ENCODE measurements at regions not wholly inside any gene's neighbourhood (a gene's known extent, or its start where the extent isn't known, plus 50 kb on each side); places are given as distances from the start of the nearest gene placed in this dataset.
"Not testable (repeated sequence)": the region's sequence is repeated elsewhere in the genome, so short reads cannot be mapped to it uniquely, and the experiment has no call there.

DNA sequence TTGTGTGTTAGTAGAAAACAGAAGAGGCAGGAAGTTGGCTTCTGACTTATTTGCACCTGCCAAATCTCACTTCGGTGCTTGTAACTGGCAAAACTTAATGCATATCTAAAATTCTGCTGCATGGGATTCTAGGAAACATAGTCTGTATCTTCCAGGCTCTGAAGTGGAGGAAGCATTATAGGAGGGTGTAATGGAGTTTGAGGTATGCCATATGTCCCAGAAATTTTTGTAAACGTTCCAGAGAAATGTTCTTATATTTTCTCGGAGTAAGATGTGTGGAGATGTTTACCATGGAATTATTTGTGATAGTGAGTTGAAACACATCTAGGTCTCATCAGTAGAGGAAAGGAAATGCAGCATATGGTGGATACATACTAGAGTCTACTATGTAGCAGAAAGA lies 1329.0 kb upstream of the NUDT12 start:
- Mint-ChIP-seq H3K9me3 (ENCODE audit: low read depth) (peaks cover 6% of the 10 kb centered on the region), H3K27ac (no peak overlapping the region), H3K4me1 (no peaks in the 10 kb centered on the region), H3K4me3 (no peak overlapping the region), H3K27me3 (no peaks in the 10 kb centered on the region), H3K36me3 (ENCODE audit: low read depth) (no peaks in the 10 kb centered on the region)
- no peak for DNase-seq
- ChIA-PET POLR2A (no interaction called here), CTCF (no interaction called here)
- intact Hi-C loops (cut with DNase I, micrococcal nuclease), result no loop called here
- no peak for ATAC-seq

DNA sequence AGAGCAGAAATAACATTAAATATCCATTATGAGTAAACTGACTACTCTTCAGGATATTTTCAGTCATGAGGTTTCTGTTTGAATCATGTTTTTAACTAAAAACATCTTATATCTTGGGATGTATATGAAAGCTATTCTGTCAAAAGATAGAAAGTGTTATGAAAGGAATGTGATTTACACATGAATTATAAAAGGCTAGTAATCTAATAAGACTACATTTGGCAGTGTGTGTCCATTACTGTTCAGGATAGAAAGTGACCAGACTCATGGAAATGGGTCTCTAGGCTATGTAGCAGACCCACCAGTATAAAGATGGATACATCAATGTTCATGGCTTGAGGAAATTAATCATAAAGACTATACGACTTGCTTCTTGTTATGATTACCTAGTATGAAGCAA lies 1328.2 kb upstream of the NUDT12 start:
- ATAC-seq (no peak), DNase-seq (no peak)
- Mint-ChIP-seq H3K27ac (no peak overlapping the region), H3K9me3 (ENCODE audit: low read depth) (peaks cover 8% of the 10 kb centered on the region), H3K27me3 (no peaks in the 10 kb centered on the region), H3K4me3 (no peak overlapping the region), H3K4me1 (no peaks in the 10 kb centered on the region), H3K36me3 (ENCODE audit: low read depth) (no peaks in the 10 kb centered on the region)
- intact Hi-C loops (cut with DNase I, micrococcal nuclease), result no loop called here
- CTCF ChIA-PET, result no interaction called here
- POLR2A ChIA-PET, result no interaction called here

DNA sequence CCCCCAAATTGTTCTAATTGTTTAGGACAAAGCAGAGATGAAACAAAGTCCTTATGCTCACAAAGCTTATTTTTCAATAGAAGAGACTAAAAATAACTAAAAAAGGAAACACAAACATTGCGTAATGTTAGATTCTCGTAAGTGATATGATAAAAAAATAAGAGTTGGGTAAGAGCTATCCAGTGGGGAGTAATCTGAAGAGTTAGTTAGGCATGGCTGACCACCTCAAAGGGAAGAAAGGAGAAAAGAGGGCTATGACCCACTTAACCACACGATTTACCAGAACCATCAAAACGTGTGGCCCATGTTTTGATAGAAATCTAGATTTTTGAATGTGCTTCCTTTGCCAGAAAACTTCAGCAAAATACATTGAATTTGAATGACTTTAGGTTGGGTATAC lies 1296.8 kb upstream of the NUDT12 start:
- ATAC-seq (no peak), DNase-seq (no peak)
- intact Hi-C loops (cut with DNase I, micrococcal nuclease), result no loop called here
- POLR2A ChIA-PET, result no interaction called here
- no peak overlapping the region for H3K4me3 Mint-ChIP-seq
- CTCF ChIA-PET, result no interaction called here
- no peak overlapping the region for H3K27ac Mint-ChIP-seq
- H3K9me3 Mint-ChIP-seq (ENCODE audit: low read depth), result peaks cover 12% of the 10 kb centered on the region
- H3K27me3 Mint-ChIP-seq, result no peaks in the 10 kb centered on the region
- no peaks in the 10 kb centered on the region for H3K36me3 Mint-ChIP-seq (ENCODE audit: low read depth)
- no peaks in the 10 kb centered on the region for H3K4me1 Mint-ChIP-seq

DNA sequence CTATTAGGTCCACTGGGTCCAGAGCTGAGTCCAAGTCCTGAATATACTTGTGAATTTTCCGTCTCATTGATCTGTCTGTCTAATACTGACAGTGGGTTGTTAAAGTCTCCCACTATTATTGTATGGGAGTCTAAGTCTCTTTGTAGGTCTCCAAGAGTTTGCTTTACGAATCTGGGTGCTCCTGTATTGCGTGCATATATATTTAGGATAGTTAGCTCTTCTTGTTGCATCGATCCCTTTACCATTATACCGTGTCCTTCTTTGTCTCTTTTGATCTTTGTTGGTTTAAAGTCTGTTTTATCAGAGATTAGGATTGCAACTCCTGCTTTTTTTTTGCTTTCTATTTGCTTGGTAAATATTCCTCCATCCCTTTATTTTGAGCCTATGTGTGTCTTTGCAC lies 1289.5 kb upstream of the NUDT12 start:
- ATAC-seq; POLR2A ChIA-PET; H3K36me3 Mint-ChIP-seq (ENCODE audit: low read depth); intact Hi-C loops (cut with DNase I, micrococcal nuclease); DNase-seq; CTCF ChIA-PET; H3K27me3 Mint-ChIP-seq; H3K4me3 Mint-ChIP-seq; H3K27ac Mint-ChIP-seq; H3K4me1 Mint-ChIP-seq: not testable (repeated sequence)
- peaks cover 22% of the 10 kb centered on the region for H3K9me3 Mint-ChIP-seq (ENCODE audit: low read depth)

DNA sequence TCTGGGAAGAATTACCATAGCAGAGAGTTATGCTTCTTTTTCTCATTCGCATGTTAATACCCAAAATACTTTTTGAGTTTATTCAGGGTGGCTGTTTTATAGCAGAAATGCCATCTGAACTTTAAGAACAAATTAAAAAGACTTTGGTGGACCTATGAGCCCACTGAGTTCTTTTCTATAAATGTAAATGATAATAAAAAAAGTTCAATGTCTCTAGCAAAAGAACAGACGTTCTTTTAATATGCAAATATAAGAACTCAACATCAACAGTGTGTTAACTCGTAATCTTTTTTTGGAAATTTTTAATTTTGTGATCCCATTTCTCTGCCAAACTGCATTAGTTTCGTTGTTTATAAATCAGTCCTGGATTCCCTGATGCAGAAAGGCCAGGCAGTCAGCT lies 1283.0 kb upstream of the NUDT12 start:
- intact Hi-C loops (cut with DNase I, micrococcal nuclease), result loop anchor here in 1 of 2 experiments (10.0 kb wide), 1 partner anchor 631 kb away; no protein-coding TSS in a partner anchor
- DNase-seq (no peak), ATAC-seq (no peak)
- Mint-ChIP-seq H3K36me3 (ENCODE audit: low read depth) (no peaks in the 10 kb centered on the region), H3K4me1 (no peaks in the 10 kb centered on the region), H3K27ac (no peak overlapping the region), H3K4me3 (no peak overlapping the region), H3K9me3 (ENCODE audit: low read depth) (peaks cover 4% of the 10 kb centered on the region), H3K27me3 (no peaks in the 10 kb centered on the region)
- CTCF ChIA-PET, result no interaction called here
- POLR2A ChIA-PET, result no interaction called here

DNA sequence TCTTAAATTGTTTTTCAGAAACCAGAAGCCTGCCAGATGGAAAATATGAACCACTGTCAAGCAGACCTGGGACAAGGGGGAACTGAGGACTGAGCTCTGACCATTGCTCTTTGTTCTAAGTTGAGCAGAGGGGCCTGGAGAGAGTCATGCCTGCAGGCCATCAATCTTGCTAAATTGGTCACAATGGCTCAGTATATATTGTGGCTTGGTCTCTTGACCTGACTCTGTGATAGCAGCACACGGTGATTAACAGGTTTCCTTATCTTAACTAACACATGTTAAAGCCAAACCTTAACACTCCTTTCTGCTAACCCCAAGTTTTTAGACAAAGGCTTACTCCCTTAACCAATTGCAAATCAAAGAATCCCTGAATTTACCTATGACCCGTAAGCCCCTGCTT lies 1281.2 kb upstream of the NUDT12 start:
- ChIA-PET POLR2A (no interaction called here), CTCF (no interaction called here)
- no peak for DNase-seq
- no peak for ATAC-seq
- Mint-ChIP-seq H3K4me1 (no peaks in the 10 kb centered on the region), H3K4me3 (no peak overlapping the region), H3K36me3 (ENCODE audit: low read depth) (no peaks in the 10 kb centered on the region), H3K9me3 (ENCODE audit: low read depth) (peaks cover 4% of the 10 kb centered on the region), H3K27ac (no peak overlapping the region), H3K27me3 (no peaks in the 10 kb centered on the region)
- intact Hi-C loops (cut with DNase I, micrococcal nuclease), result loop anchor here in 1 of 2 experiments (10.0 kb wide), 1 partner anchor 629 kb away; no protein-coding TSS in a partner anchor

DNA sequence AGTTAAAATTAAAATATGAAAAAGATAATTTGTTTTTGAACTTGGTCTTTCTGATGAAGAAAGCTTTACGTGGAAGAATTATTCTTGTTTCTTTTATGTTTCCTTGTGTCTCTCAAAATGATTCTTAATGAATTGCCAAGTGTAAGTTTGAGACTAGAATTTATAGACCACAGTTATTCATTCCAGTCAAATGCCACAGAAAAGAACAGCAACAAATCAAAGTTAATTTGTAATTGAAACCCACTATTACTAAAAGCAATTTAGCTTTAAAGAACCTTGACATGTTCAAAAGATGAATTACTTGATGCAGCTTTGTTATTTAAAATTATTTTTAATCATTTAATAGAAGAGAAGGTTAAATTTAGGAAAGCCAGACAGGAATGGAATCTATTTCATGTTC lies 1277.7 kb upstream of the NUDT12 start:
- Mint-ChIP-seq H3K27ac (no peak overlapping the region), H3K9me3 (ENCODE audit: low read depth) (peaks cover 7% of the 10 kb centered on the region), H3K27me3 (no peaks in the 10 kb centered on the region), H3K36me3 (ENCODE audit: low read depth) (no peaks in the 10 kb centered on the region), H3K4me1 (no peaks in the 10 kb centered on the region), H3K4me3 (no peak overlapping the region)
- intact Hi-C loops (cut with DNase I, micrococcal nuclease), result loop anchor here in 1 of 2 experiments (10.0 kb wide), 1 partner anchor 625 kb away; no protein-coding TSS in a partner anchor
- DNase-seq (no peak), ATAC-seq (no peak)
- POLR2A ChIA-PET, result no interaction called here
- CTCF ChIA-PET, result no interaction called here

DNA sequence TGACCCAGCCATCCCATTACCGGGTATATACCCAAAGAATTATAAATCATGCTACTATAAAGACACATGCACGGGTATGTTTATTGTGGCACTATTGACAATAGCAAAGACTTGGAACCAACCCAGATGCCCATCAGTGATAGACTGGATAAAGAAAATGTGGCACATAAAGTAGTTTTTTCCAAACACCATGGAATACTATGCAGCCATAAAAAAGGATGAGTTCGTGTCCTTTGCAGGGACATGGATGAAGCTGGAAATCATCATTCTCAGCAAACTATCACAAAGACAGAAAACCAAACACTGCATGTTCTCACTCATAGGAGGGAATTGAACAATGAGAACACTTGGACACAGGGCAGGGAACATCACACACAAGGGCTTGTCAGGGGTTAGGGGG lies 1268.9 kb upstream of the NUDT12 start:
- DNase-seq; ATAC-seq; H3K36me3 Mint-ChIP-seq (ENCODE audit: low read depth); POLR2A ChIA-PET; H3K27me3 Mint-ChIP-seq; CTCF ChIA-PET; H3K27ac Mint-ChIP-seq; H3K4me3 Mint-ChIP-seq; intact Hi-C loops (cut with DNase I, micrococcal nuclease); H3K4me1 Mint-ChIP-seq: not testable (repeated sequence)
- peaks cover 12% of the 10 kb centered on the region for H3K9me3 Mint-ChIP-seq (ENCODE audit: low read depth)

DNA sequence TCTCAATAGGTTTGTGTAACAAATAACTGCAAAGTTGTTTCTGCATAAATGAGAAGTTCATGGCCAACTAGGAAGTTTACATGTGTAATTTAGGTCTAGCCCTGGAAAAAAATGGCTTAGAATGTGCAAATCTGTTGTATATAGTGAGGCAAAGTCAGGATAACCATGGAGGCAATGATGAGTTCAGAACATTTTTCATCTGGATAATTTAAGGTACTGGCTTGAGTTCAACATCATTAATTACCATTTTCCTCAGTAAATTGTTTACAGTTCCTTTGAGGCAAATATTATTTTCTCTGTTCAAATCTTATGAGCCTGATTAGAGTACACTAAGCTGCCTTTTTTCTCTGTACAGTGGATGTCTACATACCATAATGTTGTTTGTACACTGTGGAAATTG lies 1259.0 kb upstream of the NUDT12 start:
- H3K4me3 Mint-ChIP-seq, result no peak overlapping the region
- no peaks in the 10 kb centered on the region for H3K27me3 Mint-ChIP-seq
- ChIA-PET POLR2A (no interaction called here), CTCF (no interaction called here)
- ATAC-seq (no peak), DNase-seq (no peak)
- peaks cover 4% of the 10 kb centered on the region for H3K9me3 Mint-ChIP-seq (ENCODE audit: low read depth)
- intact Hi-C loops (cut with DNase I, micrococcal nuclease), result no loop called here
- no peak overlapping the region for H3K27ac Mint-ChIP-seq
- H3K4me1 Mint-ChIP-seq, result no peaks in the 10 kb centered on the region
- no peaks in the 10 kb centered on the region for H3K36me3 Mint-ChIP-seq (ENCODE audit: low read depth)

DNA sequence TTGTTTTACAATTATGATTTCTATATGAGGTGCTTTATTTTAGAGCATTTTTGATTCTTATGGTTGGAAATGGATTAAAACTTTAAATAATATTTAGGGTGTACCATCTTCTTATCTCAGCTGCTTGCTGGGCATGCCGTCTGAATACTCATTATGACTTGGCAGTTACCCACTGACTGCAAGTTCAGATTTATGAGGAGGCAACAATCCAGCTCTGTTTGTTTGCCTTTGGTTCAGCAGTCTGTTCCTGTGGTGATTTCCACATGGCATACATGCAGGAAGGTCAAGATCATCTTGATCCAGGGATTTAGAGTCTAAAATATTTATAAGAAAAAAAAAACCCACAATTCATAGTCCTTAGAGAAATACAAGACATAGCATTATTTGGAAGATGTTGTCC lies 1254.5 kb upstream of the NUDT12 start:
- Mint-ChIP-seq H3K9me3 (ENCODE audit: low read depth) (no peaks in the 10 kb centered on the region), H3K4me3 (no peak overlapping the region), H3K4me1 (no peaks in the 10 kb centered on the region), H3K27me3 (no peaks in the 10 kb centered on the region), H3K36me3 (ENCODE audit: low read depth) (no peaks in the 10 kb centered on the region), H3K27ac (no peak overlapping the region)
- intact Hi-C loops (cut with DNase I, micrococcal nuclease), result no loop called here
- CTCF ChIA-PET, result no interaction called here
- no peak for ATAC-seq
- POLR2A ChIA-PET, result no interaction called here
- no peak for DNase-seq

DNA sequence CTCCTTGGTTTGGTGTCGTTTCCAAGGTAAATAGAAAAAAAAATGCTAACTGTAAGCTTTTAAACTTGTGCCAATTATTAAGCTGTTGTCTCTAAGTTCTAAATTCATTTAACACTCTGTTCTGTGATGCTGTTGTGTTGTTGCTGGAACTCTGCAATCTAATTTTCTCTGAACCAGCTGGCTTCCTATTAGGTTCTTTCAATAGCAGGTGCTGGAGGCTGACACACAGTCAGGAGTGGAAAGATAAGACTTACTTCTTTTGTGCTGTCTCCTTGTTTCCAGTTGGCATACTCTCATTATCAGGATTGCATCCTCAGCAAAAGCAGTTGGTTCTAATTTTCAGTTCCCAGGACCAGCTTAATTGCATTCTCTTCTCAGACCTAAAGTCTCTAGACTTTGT lies 1252.6 kb upstream of the NUDT12 start:
- H3K4me1 Mint-ChIP-seq, result no peaks in the 10 kb centered on the region
- H3K4me3 Mint-ChIP-seq, result no peak overlapping the region
- intact Hi-C loops (cut with DNase I, micrococcal nuclease), result no loop called here
- H3K9me3 Mint-ChIP-seq (ENCODE audit: low read depth), result no peaks in the 10 kb centered on the region
- no peak overlapping the region for H3K27ac Mint-ChIP-seq
- POLR2A ChIA-PET, result no interaction called here
- H3K36me3 Mint-ChIP-seq (ENCODE audit: low read depth), result no peaks in the 10 kb centered on the region
- DNase-seq (no peak), ATAC-seq (no peak)
- CTCF ChIA-PET, result no interaction called here
- no peaks in the 10 kb centered on the region for H3K27me3 Mint-ChIP-seq

DNA sequence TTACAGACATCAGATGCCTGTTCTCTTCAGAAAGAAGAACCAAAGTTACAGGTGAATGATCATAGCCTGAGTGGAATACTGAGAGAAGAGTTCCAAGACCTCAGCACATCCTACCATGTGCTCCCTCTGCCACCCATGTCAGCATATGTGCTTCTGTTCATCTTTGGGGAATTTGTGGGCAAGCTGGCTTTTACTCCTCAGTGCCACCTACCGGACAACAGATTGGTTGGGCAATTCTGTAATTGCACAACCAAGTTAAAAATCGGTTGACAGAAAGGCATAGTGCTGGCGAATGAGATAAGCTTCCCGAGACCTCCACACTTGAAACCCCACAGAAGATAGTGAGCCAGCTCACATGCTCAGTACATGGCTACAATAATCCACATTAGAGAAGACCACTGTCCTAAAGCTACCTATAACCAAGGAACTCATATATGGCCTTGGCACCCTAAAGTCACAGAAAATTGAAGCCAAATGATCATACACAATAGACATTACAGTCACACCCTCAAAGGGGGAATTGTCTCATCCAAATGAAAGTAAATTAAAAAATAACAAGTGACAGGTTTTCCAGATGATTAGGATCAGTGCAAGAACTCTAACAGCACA lies 1238.0 kb upstream of the NUDT12 start:
- ChIA-PET CTCF (interaction anchor here (0.7 kb wide), 1 partner anchor 11 kb away, joined by 4 read pairs; no protein-coding TSS in a partner anchor), POLR2A (no interaction called here)
- no peaks in the 10 kb centered on the region for H3K27me3 Mint-ChIP-seq
- intact Hi-C loops (cut with DNase I, micrococcal nuclease), result no loop called here
- no peak for ATAC-seq
- peaks cover 11% of the 10 kb centered on the region for H3K9me3 Mint-ChIP-seq (ENCODE audit: low read depth)
- DNase-seq, result no peak
- H3K4me3 Mint-ChIP-seq, result no peak overlapping the region
- H3K36me3 Mint-ChIP-seq (ENCODE audit: low read depth), result no peaks in the 10 kb centered on the region
- H3K27ac Mint-ChIP-seq, result no peak overlapping the region
- H3K4me1 Mint-ChIP-seq, result no peaks in the 10 kb centered on the region

DNA sequence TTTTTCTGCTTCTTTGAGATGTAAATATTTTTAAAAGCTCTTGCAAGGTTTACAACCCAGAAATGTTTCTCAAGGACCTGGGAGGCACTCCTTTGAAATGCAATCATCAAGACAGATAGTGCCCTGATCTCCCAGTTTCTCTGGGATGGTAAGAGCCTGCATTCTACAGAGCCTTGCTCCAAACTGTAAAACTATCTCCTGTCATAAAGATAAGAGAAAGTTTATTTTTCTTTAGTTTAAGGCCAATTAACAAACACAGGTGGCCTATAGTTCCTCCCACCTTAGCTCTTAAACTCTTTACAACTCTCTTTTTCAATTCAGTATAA lies 1231.1 kb upstream of the NUDT12 start:
- H3K27ac Mint-ChIP-seq, result no peak overlapping the region

More for the DNA sequence above, 1231.1 kb upstream of the NUDT12 start:
- POLR2A ChIA-PET, result no interaction called here
- intact Hi-C loops (cut with DNase I, micrococcal nuclease), result no loop called here
- CTCF ChIA-PET, result no interaction called here
- DNase-seq (no peak), ATAC-seq (no peak)
- H3K27me3 Mint-ChIP-seq, result no peaks in the 10 kb centered on the region
- peaks cover 5% of the 10 kb centered on the region for H3K9me3 Mint-ChIP-seq (ENCODE audit: low read depth)
- H3K4me1 Mint-ChIP-seq, result no peaks in the 10 kb centered on the region
- no peaks in the 10 kb centered on the region for H3K36me3 Mint-ChIP-seq (ENCODE audit: low read depth)
- no peak overlapping the region for H3K4me3 Mint-ChIP-seq
